Suprapubic skin (tissue), 4 donors: ENCODE measurements at regions not wholly inside any gene's neighbourhood (a gene's known extent, or its start where the extent isn't known, plus 50 kb on each side); places are given as distances from the start of the nearest gene placed in this dataset.

Source experiments
- DNase-seq, 2 donors: peaks; one replicate each; pipeline ENCODE4 v3.0.0-alpha.2; 2019; ENCODE audit warnings: low spot score in 2 of 2
- H3K27ac ChIP-seq: fragments of 200-600 bp; sonication (generic); one replicate; pipeline ENCODE4 v1.5.1; 2019
- H3K27me3 ChIP-seq: fragments of 200-600 bp; sonication (generic); one replicate; pipeline ENCODE4 v1.5.1; 2019
- H3K36me3 ChIP-seq: fragments of 200-600 bp; sonication (generic); one replicate; pipeline ENCODE4 v1.5.1; 2019
- H3K4me1 ChIP-seq: fragments of 200-600 bp; sonication (generic); one replicate; pipeline ENCODE4 v1.5.1; 2019
- H3K4me3 ChIP-seq: fragments of 200-600 bp; sonication (generic); one replicate; pipeline ENCODE4 v1.5.1; 2019; ENCODE audit warnings: mild to moderate bottlenecking
- H3K9me3 ChIP-seq: fragments of 200-600 bp; sonication (generic); one replicate; pipeline ENCODE4 v1.5.1; 2019
- CTCF ChIP-seq, 2 donors: fragments of 200-600 bp in 1 of 2; fragments of 450-650 bp in 1 of 2; sonication (generic) in 1 of 2; IDR thresholded peaks; one replicate each; pipeline ENCODE4 v1.5.1; 2016 to 2019; ENCODE audit warnings: antibody characterized with exemption in 2 of 2, mild to moderate bottlenecking in 1 of 2, moderate library complexity in 1 of 2
- EP300 ChIP-seq: sonication (generic); formaldehyde crosslinking; IDR thresholded peaks from one replicate; pipeline ENCODE4 v1.6.1; 2017; ENCODE audit warnings: antibody characterized with exemption
- POLR2A ChIP-seq, 2 donors: fragments of 450-650 bp; IDR thresholded peaks; one replicate each; pipeline ENCODE4 v1.6.1; 2017; ENCODE audit warnings: antibody characterized with exemption in 2 of 2, mild to moderate bottlenecking in 2 of 2, moderate library complexity in 2 of 2
- POLR2AphosphoS5 ChIP-seq, 3 donors: sonication (generic); formaldehyde crosslinking; IDR thresholded peaks; one replicate each; pipeline ENCODE4 v1.6.1; 2017; ENCODE audit warnings: antibody characterized with exemption in 3 of 3
- WGBS: methylation state at CpG from one replicate; pipeline ENCODE4 v1.1.5; 2018; 5-methylcytosine and 5-hydroxymethylcytosine counted together

GRCh38 chr16:7093511-7093910, 239.1 kb upstream of the RBFOX1 start:
- TF ChIP-seq CTCF (IDR thresholded peaks at IDR 0.05) (no peak), POLR2AphosphoS5 (IDR thresholded peaks at IDR 0.05) (no peak), EP300 (no peak), POLR2A (IDR thresholded peaks at IDR 0.05) (no peak)
- WGBS, result 91% methylated on average over 4 of the region's 4 CpGs

GRCh38 chr16:7090628-7091115, 242.0 kb upstream of the RBFOX1 start:
- TF ChIP-seq CTCF (IDR thresholded peaks at IDR 0.05) (no peak), EP300 (no peak), POLR2AphosphoS5 (IDR thresholded peaks at IDR 0.05) (no peak), POLR2A (IDR thresholded peaks at IDR 0.05) (no peak)
- H3K27ac ChIP-seq, result no peak overlapping the region
- DNase-seq, result no peak
- H3K36me3 ChIP-seq, result no peaks in the 10 kb centered on the region
- no peaks in the 10 kb centered on the region for H3K4me1 ChIP-seq
- 49% methylated on average over 8 of the region's 9 CpGs for WGBS
- H3K9me3 ChIP-seq, result no peaks in the 10 kb centered on the region
- no peak overlapping the region for H3K4me3 ChIP-seq
- H3K27me3 ChIP-seq, result peaks cover 5% of the 10 kb centered on the region

More at GRCh38 chr16:7093511-7093910, 239.1 kb upstream of the RBFOX1 start:
- Histone ChIP-seq H3K27ac (no peak overlapping the region), H3K9me3 (no peaks in the 10 kb centered on the region), H3K4me3 (no peak overlapping the region), H3K4me1 (no peaks in the 10 kb centered on the region), H3K27me3 (no peaks in the 10 kb centered on the region), H3K36me3 (no peaks in the 10 kb centered on the region)
- DNase-seq, result no peak

GRCh38 chr16:7089751-7090150, 242.9 kb upstream of the RBFOX1 start:
- TF ChIP-seq EP300 (no peak), POLR2A (IDR thresholded peaks at IDR 0.05) (no peak), POLR2AphosphoS5 (IDR thresholded peaks at IDR 0.05) (no peak), CTCF (IDR thresholded peaks at IDR 0.05) (no peak)
- no peak for DNase-seq
- H3K4me1 ChIP-seq, result no peaks in the 10 kb centered on the region
- H3K27me3 ChIP-seq, result peaks cover 5% of the 10 kb centered on the region
- H3K36me3 ChIP-seq, result no peaks in the 10 kb centered on the region
- no peak overlapping the region for H3K27ac ChIP-seq
- no peak overlapping the region for H3K4me3 ChIP-seq
- no peaks in the 10 kb centered on the region for H3K9me3 ChIP-seq

GRCh38 chr16:7088711-7089110, 243.9 kb upstream of the RBFOX1 start:
- Histone ChIP-seq H3K27me3 (peaks cover 5% of the 10 kb centered on the region), H3K9me3 (no peaks in the 10 kb centered on the region), H3K36me3 (no peaks in the 10 kb centered on the region), H3K4me3 (no peak overlapping the region), H3K4me1 (no peaks in the 10 kb centered on the region), H3K27ac (no peak overlapping the region)
- no peak for DNase-seq
- TF ChIP-seq POLR2AphosphoS5 (IDR thresholded peaks at IDR 0.05) (no peak), POLR2A (IDR thresholded peaks at IDR 0.05) (no peak), CTCF (IDR thresholded peaks at IDR 0.05) (no peak), EP300 (no peak)
- WGBS, result 64% methylated on average over 5 of the region's 5 CpGs

- DNase-seq, result no peak
- H3K27me3 ChIP-seq, result peaks cover 5% of the 10 kb centered on the region
- H3K4me1 ChIP-seq, result no peaks in the 10 kb centered on the region
- H3K4me3 ChIP-seq, result no peak overlapping the region
- WGBS, result 26% methylated on average over 19 of the region's 21 CpGs
- no peaks in the 10 kb centered on the region for H3K36me3 ChIP-seq
- no peak overlapping the region for H3K27ac ChIP-seq
- H3K9me3 ChIP-seq, result no peaks in the 10 kb centered on the region
- TF ChIP-seq POLR2A (IDR thresholded peaks at IDR 0.05), result no peak
- no peak for TF ChIP-seq POLR2AphosphoS5 (IDR thresholded peaks at IDR 0.05)
- no peak for TF ChIP-seq EP300
- TF ChIP-seq CTCF (IDR thresholded peaks at IDR 0.05), result no peak
Observed at GRCh38 chr16:7086822-7087616, 245.6 kb upstream of the RBFOX1 start.
